Psoas muscle (tissue), 7 donors: ENCODE measurements at regions not wholly inside any gene's neighbourhood (a gene's known extent, or its start where the extent isn't known, plus 50 kb on each side); places are given as distances from the start of the nearest gene placed in this dataset.

ENCODE experiments used
- ATAC-seq, 4 donors: fragments of 200-7000 bp; cut with Tn5 transposase; one replicate each; pipeline ENCODE4 v1.9.1; 2020; ENCODE audit warnings: moderate library complexity in 3 of 4, mild to moderate bottlenecking in 2 of 4
- DNase-seq, 2 donors: peaks; one replicate each; pipeline ENCODE4 v3.0.0-alpha.2; 2020
- H3K27ac ChIP-seq: fragments of 200-600 bp; one replicate; pipeline ENCODE4 v1.8.0; 2022
- H3K27me3 ChIP-seq, 3 donors: fragments of 200-600 bp in 1 of 3; one replicate each; pipeline versions ENCODE4 v1.6.1 to v1.8.0; 2013 to 2022; ENCODE audit warnings: low read length in 2 of 3, mild to moderate bottlenecking in 2 of 3, moderate library complexity in 1 of 3; ENCODE audit not compliant: insufficient read depth in 3 of 3
- H3K36me3 ChIP-seq, 2 donors: fragments of 200-600 bp in 1 of 2; one replicate each; pipeline versions ENCODE4 v1.6.1 to v1.8.0; 2013 to 2022; ENCODE audit warnings: low read depth in 1 of 2, mild to moderate bottlenecking in 1 of 2, moderate library complexity in 1 of 2; ENCODE audit not compliant: insufficient read depth in 1 of 2
- H3K4me1 ChIP-seq: fragments of 200-600 bp; one replicate; pipeline ENCODE4 v1.8.0; 2022
- H3K4me3 ChIP-seq: fragments of 200-600 bp; one replicate; pipeline ENCODE4 v1.8.0; 2022; ENCODE audit warnings: mild to moderate bottlenecking
- H3K9me3 ChIP-seq: fragments of 200-600 bp; one replicate; pipeline ENCODE4 v1.8.0; 2022
- CTCF ChIP-seq: fragments of 200-600 bp; IDR thresholded peaks from one replicate; pipeline ENCODE4 v1.8.0; 2022; ENCODE audit warnings: antibody characterized with exemption
- WGBS, 3 donors: extraction: QIAGEN DNeasy Blood & Tissue Kit; methylation state at CpG; one replicate each; pipeline versions ENCODE4 v1.1.6 to v1.1.7; 2013; 5-methylcytosine and 5-hydroxymethylcytosine counted together
- intact Hi-C, 2 donors: fragments of 100-400 bp; cut with DNase I; formaldehyde crosslinking; loops; one replicate each; pipeline versions ENCODE4 v1.11.0 to v1.14.2; 2022
- donor health status: healthy with polysubstance abuse.
- donor health status: DM: no; HTN: no; CAD: no; lungs with moderate emphysema.
- donor health status: Bipolar disorder and iron deficiency.
- donor health status: healthy.
- donor health status: DM: yes; HTN: yes; CAD: no.
- donor health status: DM: no; HTN: no; CAD: no.
- donor health status: DM: yes; HTN: yes; CAD: no.

- no peaks in the 10 kb centered on the region for H3K4me1 ChIP-seq
- no peaks in the 10 kb centered on the region for H3K9me3 ChIP-seq
- no peak for TF ChIP-seq CTCF
- no peaks in the 10 kb centered on the region for H3K27me3 ChIP-seq
- 75 to 82% (median 77%) methylated on average over 4 of the region's 4 CpGs for WGBS, 3 donors
- no peak for ATAC-seq
- DNase-seq, result no peak
- intact Hi-C loops, result no loop called here
- H3K4me3 ChIP-seq, result no peak overlapping the region
- H3K36me3 ChIP-seq, result no peaks in the 10 kb centered on the region
- no peak overlapping the region for H3K27ac ChIP-seq
Measured at GRCh38 chr18:38010971-38011857, 445.6 kb upstream of the CELF4 start.

GRCh38 chr18:38010037-38010436 is 444.4 kb upstream of the CELF4 start:
- H3K9me3 ChIP-seq, result no peaks in the 10 kb centered on the region
- no peaks in the 10 kb centered on the region for H3K4me1 ChIP-seq
- no peak overlapping the region for H3K27ac ChIP-seq
- no peak for TF ChIP-seq CTCF
- DNase-seq (no peak), ATAC-seq (no peak)
- H3K36me3 ChIP-seq, result no peaks in the 10 kb centered on the region
- intact Hi-C loops, result no loop called here
- 21 to 42% (median 28%) methylated on average over 2 of the region's 2 CpGs for WGBS, 3 donors
- H3K27me3 ChIP-seq, result no peaks in the 10 kb centered on the region
- no peak overlapping the region for H3K4me3 ChIP-seq

- intact Hi-C loops, result no loop called here
- no peak for DNase-seq
- ATAC-seq, result no peak
- Histone ChIP-seq H3K27me3 (no peaks in the 10 kb centered on the region), H3K4me3 (no peak overlapping the region), H3K4me1 (no peaks in the 10 kb centered on the region), H3K27ac (no peak overlapping the region), H3K36me3 (no peaks in the 10 kb centered on the region), H3K9me3 (no peaks in the 10 kb centered on the region)
- 71 to 78% (median 74%) methylated on average over 1 of the region's 1 CpG for WGBS, 3 donors
- no peak for TF ChIP-seq CTCF
Measured at GRCh38 chr18:38009320-38009719, 443.7 kb upstream of the CELF4 start.

GRCh38 chr18:38007676-38008330 is 442.2 kb upstream of the CELF4 start:
- intact Hi-C loops, result no loop called here
- DNase-seq, result no peak
- 80 to 87% (median 84%) methylated on average over 6 of the region's 6 CpGs for WGBS, 3 donors
- no peaks in the 10 kb centered on the region for H3K4me1 ChIP-seq
- ATAC-seq, result no peak
- no peaks in the 10 kb centered on the region for H3K27me3 ChIP-seq
- no peak for TF ChIP-seq CTCF
- H3K36me3 ChIP-seq, result no peaks in the 10 kb centered on the region
- no peak overlapping the region for H3K4me3 ChIP-seq
- H3K27ac ChIP-seq, result no peak overlapping the region
- no peaks in the 10 kb centered on the region for H3K9me3 ChIP-seq
